Nephron (organoid): ENCODE measurements at regions not wholly inside any gene's neighbourhood (a gene's known extent, or its start where the extent isn't known, plus 50 kb on each side); places are given as distances from the start of the nearest gene placed in this dataset.

Source experiments
- H3K27ac Mint-ChIP-seq, 3 experiments: 2 replicates each; pipeline ENCODE4 v1.8.0; 2020; ENCODE audit warnings: mixed read lengths in 3 of 3, mild to moderate bottlenecking in 2 of 3, moderate library complexity in 1 of 3
- H3K27me3 Mint-ChIP-seq: 2 replicates; pipeline ENCODE4 v1.8.0; 2021; ENCODE audit warnings: low read depth, mild to moderate bottlenecking, moderate library complexity, mixed read lengths
- H3K36me3 Mint-ChIP-seq: 2 replicates; pipeline ENCODE4 v1.8.0; 2020; ENCODE audit warnings: low read depth, mixed read lengths
- H3K4me1 Mint-ChIP-seq: 2 replicates; pipeline ENCODE4 v1.8.0; 2020; ENCODE audit warnings: mixed read lengths
- H3K4me3 Mint-ChIP-seq, 3 experiments: 2 replicates each; pipeline ENCODE4 v1.8.0; 2020; ENCODE audit warnings: mild to moderate bottlenecking in 3 of 3, mixed read lengths in 3 of 3, moderate library complexity in 2 of 3
- H3K9me3 Mint-ChIP-seq: 2 replicates; pipeline ENCODE4 v1.8.0; 2020; ENCODE audit warnings: mixed read lengths
- TF ChIP-seq, protein P1 (sequence below), 3 experiments: fragments of 200-600 bp; sonication (generic); IDR thresholded peaks; one replicate each; pipeline ENCODE4 v1.5.0; 2021; ENCODE audit warnings: antibody characterized with exemption in 3 of 3; ENCODE audit not compliant: unreplicated experiment in 3 of 3

DNA sequence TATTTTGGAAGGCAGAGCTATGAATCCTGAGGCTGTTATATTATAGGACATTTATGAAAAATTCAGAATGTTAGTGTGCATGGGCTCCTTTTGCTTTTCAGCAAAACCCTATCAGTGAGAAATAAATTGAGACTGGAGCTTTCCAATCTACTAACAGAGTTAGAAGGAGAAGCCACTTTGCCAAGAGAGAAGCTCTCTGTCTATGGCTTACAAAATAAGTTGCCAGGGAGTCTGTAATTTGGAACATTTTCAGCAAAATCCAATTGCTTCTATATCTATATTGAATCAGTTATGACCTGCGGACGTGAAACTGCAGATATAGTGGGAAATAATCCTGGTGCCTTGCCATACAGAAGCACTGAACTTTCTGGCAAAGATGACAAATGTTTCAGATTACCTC is 279.3 kb downstream of the CDH19 start:
- Mint-ChIP-seq H3K4me3 (no peak overlapping the region), H3K4me1 (no peaks in the 10 kb centered on the region), H3K27me3 (no peaks in the 10 kb centered on the region), H3K36me3 (no peaks in the 10 kb centered on the region), H3K27ac (no peak overlapping the region), H3K9me3 (no peaks in the 10 kb centered on the region)
- TF ChIP-seq, protein P1, sequence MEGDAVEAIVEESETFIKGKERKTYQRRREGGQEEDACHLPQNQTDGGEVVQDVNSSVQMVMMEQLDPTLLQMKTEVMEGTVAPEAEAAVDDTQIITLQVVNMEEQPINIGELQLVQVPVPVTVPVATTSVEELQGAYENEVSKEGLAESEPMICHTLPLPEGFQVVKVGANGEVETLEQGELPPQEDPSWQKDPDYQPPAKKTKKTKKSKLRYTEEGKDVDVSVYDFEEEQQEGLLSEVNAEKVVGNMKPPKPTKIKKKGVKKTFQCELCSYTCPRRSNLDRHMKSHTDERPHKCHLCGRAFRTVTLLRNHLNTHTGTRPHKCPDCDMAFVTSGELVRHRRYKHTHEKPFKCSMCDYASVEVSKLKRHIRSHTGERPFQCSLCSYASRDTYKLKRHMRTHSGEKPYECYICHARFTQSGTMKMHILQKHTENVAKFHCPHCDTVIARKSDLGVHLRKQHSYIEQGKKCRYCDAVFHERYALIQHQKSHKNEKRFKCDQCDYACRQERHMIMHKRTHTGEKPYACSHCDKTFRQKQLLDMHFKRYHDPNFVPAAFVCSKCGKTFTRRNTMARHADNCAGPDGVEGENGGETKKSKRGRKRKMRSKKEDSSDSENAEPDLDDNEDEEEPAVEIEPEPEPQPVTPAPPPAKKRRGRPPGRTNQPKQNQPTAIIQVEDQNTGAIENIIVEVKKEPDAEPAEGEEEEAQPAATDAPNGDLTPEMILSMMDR (IDR thresholded peaks at IDR 0.05; ENCODE audit: unreplicated experiment in 3 of 3): no peak

DNA sequence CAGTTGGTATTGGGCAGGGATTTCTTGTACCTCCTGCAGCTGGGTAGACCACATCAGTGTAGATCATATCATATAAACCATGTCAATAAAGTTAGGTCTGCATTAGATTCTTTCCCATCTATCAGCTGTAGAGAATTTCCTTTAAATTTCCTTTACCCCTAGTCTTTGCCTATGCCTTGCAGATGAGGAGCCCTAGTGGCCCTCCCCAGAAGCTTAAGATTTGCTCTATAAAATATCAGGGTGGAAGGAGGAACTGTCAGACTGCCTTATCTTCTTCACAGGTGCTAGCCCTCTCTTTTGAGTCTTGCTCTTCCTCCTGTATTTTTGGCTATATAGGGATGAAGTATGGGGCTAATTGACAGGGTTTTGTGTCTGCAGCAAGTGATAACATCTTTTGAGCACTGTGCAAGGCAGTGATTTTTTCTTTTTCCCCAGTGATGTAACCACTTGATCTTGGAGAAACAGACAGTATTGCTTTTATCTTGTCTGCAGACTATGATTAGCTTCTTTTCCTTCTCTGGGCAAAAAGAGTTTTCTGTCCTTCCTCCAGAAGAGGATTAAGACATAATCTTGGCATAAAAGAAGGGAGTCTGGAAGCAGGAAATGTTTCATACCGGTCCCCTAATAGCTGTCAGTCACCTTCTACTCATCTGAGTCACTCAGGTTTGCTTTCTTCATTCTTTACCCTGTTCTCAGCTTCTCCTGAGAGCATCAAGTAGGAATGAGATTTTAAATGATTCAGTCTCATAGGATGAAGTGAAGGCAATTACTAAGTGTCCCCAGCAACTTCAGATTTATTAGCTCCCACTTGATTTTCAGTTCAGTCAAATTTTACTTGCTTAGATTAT is 286.4 kb downstream of the CDH19 start:
- Mint-ChIP-seq H3K4me3 (no peak overlapping the region), H3K36me3 (no peaks in the 10 kb centered on the region), H3K4me1 (peaks cover 3% of the 10 kb centered on the region), H3K9me3 (no peaks in the 10 kb centered on the region), H3K27me3 (no peaks in the 10 kb centered on the region), H3K27ac (no peak overlapping the region)
- TF ChIP-seq, protein P1 (IDR thresholded peaks at IDR 0.05; ENCODE audit: unreplicated experiment in 3 of 3): no peak

DNA sequence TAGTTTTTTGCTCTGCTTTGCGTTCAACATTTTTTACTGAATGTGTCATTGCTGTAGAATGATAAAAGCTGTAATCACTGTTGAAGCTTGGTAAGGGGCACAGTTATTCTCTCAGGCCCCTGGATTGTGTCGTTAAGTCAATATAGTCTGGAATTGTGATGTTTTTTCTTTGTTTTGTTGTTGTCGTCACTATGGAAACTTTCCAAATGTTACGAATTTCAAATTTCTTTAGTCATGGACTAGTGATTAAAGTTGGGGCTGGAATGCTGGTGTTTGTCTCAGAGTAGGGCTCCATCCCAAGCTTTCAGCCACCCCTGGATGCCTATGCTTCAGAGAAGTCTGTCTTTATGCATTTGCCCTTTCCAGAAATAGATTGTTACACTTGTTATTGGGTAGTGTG is 287.2 kb downstream of the CDH19 start:
- Mint-ChIP-seq H3K27ac (no peak overlapping the region), H3K27me3 (no peaks in the 10 kb centered on the region), H3K36me3 (no peaks in the 10 kb centered on the region), H3K4me1 (peaks cover 3% of the 10 kb centered on the region), H3K4me3 (no peak overlapping the region), H3K9me3 (no peaks in the 10 kb centered on the region)
- TF ChIP-seq, protein P1 (IDR thresholded peaks at IDR 0.05; ENCODE audit: unreplicated experiment in 3 of 3): no peak

DNA sequence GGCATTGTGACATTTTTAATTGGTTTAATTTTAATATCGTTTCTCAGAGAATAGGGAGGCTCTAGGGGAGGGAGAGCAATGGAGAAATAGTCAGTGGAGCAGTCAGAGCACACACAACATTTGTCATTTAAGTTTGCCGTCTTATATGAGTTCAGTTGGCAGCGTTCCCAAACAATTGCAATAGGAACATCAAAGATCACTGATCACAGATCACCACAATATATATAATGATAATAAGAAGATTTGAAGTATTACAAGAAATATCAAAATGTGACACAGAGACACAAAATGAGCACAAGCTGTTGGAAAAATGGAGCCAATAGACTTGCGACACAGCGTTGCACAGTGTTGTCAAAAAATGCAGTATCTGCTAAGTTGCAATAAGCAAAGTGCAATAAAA is 303.7 kb downstream of the CDH19 start:
- Mint-ChIP-seq H3K4me3 (no peak overlapping the region), H3K27me3 (no peaks in the 10 kb centered on the region), H3K27ac (no peak overlapping the region), H3K4me1 (no peaks in the 10 kb centered on the region), H3K36me3 (no peaks in the 10 kb centered on the region), H3K9me3 (peaks cover 5% of the 10 kb centered on the region)
- TF ChIP-seq, protein P1 (IDR thresholded peaks at IDR 0.05; ENCODE audit: unreplicated experiment in 3 of 3): no peak

DNA sequence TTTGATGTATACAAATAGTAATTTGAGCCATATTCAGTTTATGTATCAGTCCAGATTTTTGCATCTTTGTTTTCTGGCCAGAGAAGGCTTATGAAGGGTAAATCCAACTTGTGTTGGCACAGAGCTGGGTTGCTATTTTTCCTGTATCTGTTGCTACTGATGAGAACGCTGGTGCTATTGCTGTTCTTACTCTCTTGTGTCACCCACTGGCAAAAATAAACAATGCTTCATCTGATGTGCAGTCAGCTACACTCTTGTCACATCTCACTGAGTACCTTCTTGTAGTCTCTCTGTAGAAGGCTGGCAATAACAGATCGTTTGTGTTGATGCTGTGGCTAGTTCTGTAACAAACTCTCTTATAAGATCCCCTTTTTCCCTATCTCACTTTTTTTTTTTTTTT is 323.4 kb downstream of the CDH19 start:
- Mint-ChIP-seq H3K4me3 (no peak overlapping the region), H3K27me3 (no peaks in the 10 kb centered on the region), H3K4me1 (no peaks in the 10 kb centered on the region), H3K9me3 (no peaks in the 10 kb centered on the region), H3K27ac (no peak overlapping the region), H3K36me3 (no peaks in the 10 kb centered on the region)
- TF ChIP-seq, protein P1 (IDR thresholded peaks at IDR 0.05; ENCODE audit: unreplicated experiment in 3 of 3): no peak

DNA sequence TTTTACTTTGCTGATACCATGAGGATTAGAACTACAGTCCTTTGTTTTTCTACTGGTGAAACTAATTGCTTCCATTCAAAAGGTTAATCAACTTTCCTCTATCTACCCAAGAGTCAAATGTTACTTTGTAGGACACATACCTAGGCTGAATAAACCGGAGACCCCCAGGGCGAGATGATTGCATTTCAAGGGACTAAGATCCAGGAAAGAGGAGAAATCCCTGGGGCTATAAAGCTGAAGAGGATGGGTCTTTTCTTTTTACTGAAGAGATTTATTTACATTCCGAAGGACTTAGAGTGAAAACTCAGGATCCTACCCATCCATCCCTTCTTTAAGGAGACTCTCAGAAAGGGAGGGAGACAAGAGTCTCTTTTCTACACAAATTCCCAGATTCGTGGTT is 331.9 kb downstream of the CDH19 start:
- Mint-ChIP-seq H3K4me3 (no peak overlapping the region), H3K9me3 (peaks cover 19% of the 10 kb centered on the region), H3K4me1 (no peaks in the 10 kb centered on the region), H3K27ac (no peak overlapping the region), H3K27me3 (no peaks in the 10 kb centered on the region), H3K36me3 (no peaks in the 10 kb centered on the region)
- TF ChIP-seq, protein P1 (IDR thresholded peaks at IDR 0.05; ENCODE audit: unreplicated experiment in 3 of 3): no peak
